H1 (cell line): ENCODE measurements at regions not wholly inside any gene's neighbourhood (a gene's known extent, or its start where the extent isn't known, plus 50 kb on each side); places are given as distances from the start of the nearest gene placed in this dataset.

Source experiments
- CHD7 ChIP-seq: fragments of 300-600 bp; sonication (generic); IDR thresholded peaks from 2 replicates; pipeline ENCODE4 v1.7.1; 2012; ENCODE audit warnings: low read length, moderate library complexity, mild to moderate bottlenecking, inconsistent platforms; ENCODE audit not compliant: insufficient replicate concordance
- POLR2AphosphoS5 ChIP-seq: IDR thresholded peaks from 2 replicates; pipeline ENCODE4 v1.6.1; 2011; ENCODE audit warnings: low read depth, low read length

- TF ChIP-seq CHD7 (no peak), POLR2AphosphoS5 (no peak)
Measured at GRCh38 chr2:147150241-147150635, 694.6 kb upstream of the ACVR2A start (continued).
